PFSK-1 (cell line): ENCODE measurements at regions not wholly inside any gene's neighbourhood (a gene's known extent, or its start where the extent isn't known, plus 50 kb on each side); places are given as distances from the start of the nearest gene placed in this dataset.

Source experiments
- POLR2AphosphoS5 ChIP-seq: IDR thresholded peaks from 2 replicates; pipeline ENCODE4 v1.6.1; 2012; ENCODE audit warnings: low read depth, mild to moderate bottlenecking, control low read depth, low read length, moderate library complexity
- SIN3A ChIP-seq: IDR thresholded peaks from 2 replicates; pipeline ENCODE4 v1.6.1; 2012; ENCODE audit warnings: mild to moderate bottlenecking, low read length, moderate library complexity, borderline replicate concordance; ENCODE audit not compliant: insufficient read depth
- TF ChIP-seq, protein P1 (sequence below), 2 experiments: IDR thresholded peaks; 2 replicates each; pipeline versions ENCODE4 v1.6.1 to v1.8.0; 2011 to 2012; ENCODE audit warnings: low read depth in 2 of 2, low read length in 2 of 2, control low read depth in 1 of 2, inconsistent platforms in 1 of 2, mild to moderate bottlenecking in 1 of 2, moderate library complexity in 1 of 2; ENCODE audit not compliant: insufficient read depth in 1 of 2

DNA sequence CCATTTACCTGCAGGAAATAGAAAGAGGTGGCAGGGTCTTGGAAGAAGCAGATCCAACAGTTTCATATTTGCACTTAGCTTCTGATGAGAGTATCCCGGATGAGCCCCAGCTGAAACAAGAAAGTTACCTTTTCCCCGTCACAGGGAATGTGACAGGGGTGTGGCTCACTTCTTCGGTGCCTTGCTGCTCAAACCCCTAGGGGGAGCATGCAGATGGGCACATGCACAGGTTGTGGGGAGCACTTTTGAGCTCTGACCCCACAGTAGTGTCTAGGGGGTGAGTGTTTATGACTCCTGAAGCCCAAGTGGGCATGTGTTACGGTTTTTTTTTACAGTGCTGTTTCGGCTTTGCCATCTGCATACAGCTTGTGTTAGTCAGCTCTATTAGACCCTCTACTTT lies 1221.0 kb downstream of the JRKL start:
- TF ChIP-seq POLR2AphosphoS5 (no peak), SIN3A (no peak)
- TF ChIP-seq, protein P1, sequence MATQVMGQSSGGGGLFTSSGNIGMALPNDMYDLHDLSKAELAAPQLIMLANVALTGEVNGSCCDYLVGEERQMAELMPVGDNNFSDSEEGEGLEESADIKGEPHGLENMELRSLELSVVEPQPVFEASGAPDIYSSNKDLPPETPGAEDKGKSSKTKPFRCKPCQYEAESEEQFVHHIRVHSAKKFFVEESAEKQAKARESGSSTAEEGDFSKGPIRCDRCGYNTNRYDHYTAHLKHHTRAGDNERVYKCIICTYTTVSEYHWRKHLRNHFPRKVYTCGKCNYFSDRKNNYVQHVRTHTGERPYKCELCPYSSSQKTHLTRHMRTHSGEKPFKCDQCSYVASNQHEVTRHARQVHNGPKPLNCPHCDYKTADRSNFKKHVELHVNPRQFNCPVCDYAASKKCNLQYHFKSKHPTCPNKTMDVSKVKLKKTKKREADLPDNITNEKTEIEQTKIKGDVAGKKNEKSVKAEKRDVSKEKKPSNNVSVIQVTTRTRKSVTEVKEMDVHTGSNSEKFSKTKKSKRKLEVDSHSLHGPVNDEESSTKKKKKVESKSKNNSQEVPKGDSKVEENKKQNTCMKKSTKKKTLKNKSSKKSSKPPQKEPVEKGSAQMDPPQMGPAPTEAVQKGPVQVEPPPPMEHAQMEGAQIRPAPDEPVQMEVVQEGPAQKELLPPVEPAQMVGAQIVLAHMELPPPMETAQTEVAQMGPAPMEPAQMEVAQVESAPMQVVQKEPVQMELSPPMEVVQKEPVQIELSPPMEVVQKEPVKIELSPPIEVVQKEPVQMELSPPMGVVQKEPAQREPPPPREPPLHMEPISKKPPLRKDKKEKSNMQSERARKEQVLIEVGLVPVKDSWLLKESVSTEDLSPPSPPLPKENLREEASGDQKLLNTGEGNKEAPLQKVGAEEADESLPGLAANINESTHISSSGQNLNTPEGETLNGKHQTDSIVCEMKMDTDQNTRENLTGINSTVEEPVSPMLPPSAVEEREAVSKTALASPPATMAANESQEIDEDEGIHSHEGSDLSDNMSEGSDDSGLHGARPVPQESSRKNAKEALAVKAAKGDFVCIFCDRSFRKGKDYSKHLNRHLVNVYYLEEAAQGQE (IDR thresholded peaks at IDR 0.05; ENCODE audit: insufficient read depth in 1 of 2, low read depth in 2 of 2, low read length in 2 of 2), result no peak
